SU-DHL-6 (cell line): ENCODE measurements at regions not wholly inside any gene's neighbourhood (a gene's known extent, or its start where the extent isn't known, plus 50 kb on each side); places are given as distances from the start of the nearest gene placed in this dataset.

ENCODE experiments used
- H2AFZ ChIP-seq: fragments of 200-600 bp; sonication (generic); 2 replicates; pipeline ENCODE4 v1.6.1; 2014; ENCODE audit warnings: low read depth, mild to moderate bottlenecking, moderate library complexity, mixed read lengths, antibody characterized with exemption, low read length; ENCODE audit not compliant: severe bottlenecking
- H3F3A ChIP-seq: fragments of 200-600 bp; shearing (Covaris generic); 2 replicates; pipeline ENCODE4 v1.6.0; 2016; ENCODE audit warnings: antibody characterized with exemption, mild to moderate bottlenecking; ENCODE audit not compliant: insufficient read depth
- H3K27ac ChIP-seq: fragments of 200-600 bp; sonication (generic); 2 replicates; pipeline ENCODE4 v1.5.1; 2016; ENCODE audit warnings: low read depth, mild to moderate bottlenecking, low read length, moderate library complexity, mixed read lengths
- H3K27me3 ChIP-seq: fragments of 200-600 bp; sonication (generic), shearing (Covaris generic); 2 replicates; pipeline ENCODE4 v1.6.0; 2014; ENCODE audit warnings: mild to moderate bottlenecking, low read length
- H3K36me3 ChIP-seq: fragments of 200-600 bp; sonication (generic); 2 replicates; pipeline ENCODE4 v1.6.1; 2014; ENCODE audit warnings: mild to moderate bottlenecking, low read length, mixed read lengths
- H3K4me2 ChIP-seq: fragments of 300-600, 200-600 bp; shearing (Covaris generic), sonication (generic); 2 replicates; pipeline ENCODE4 v1.6.0; 2014; ENCODE audit warnings: low read length, low read depth, mild to moderate bottlenecking; ENCODE audit not compliant: poor library complexity, severe bottlenecking
- H3K4me3 ChIP-seq: fragments of 200-600 bp; sonication (generic); 2 replicates; pipeline ENCODE4 v1.5.1; 2014; ENCODE audit warnings: antibody characterized with exemption, low read length, mild to moderate bottlenecking, mixed read lengths; ENCODE audit not compliant: insufficient read depth, poor library complexity, severe bottlenecking
- H3K79me2 ChIP-seq: fragments of 200-600 bp; sonication (generic); 2 replicates; pipeline ENCODE4 v1.6.1; 2014; ENCODE audit warnings: mild to moderate bottlenecking, low read length, moderate library complexity; ENCODE audit not compliant: insufficient read depth
- H3K9ac ChIP-seq: fragments of 200-600 bp; sonication (generic); 2 replicates; pipeline ENCODE4 v1.7.0; 2014; ENCODE audit warnings: mild to moderate bottlenecking, low read length
- H3K9me2 ChIP-seq: fragments of 200-600 bp; sonication (generic); replicated peaks from 2 replicates; pipeline ENCODE4 v1.6.1; 2014; ENCODE audit warnings: low read length; ENCODE audit not compliant: insufficient read depth
- H3K9me3 ChIP-seq: fragments of 200-600 bp; sonication (generic); 2 replicates; pipeline ENCODE4 v1.6.1; 2014; ENCODE audit warnings: low read length, mixed read lengths; ENCODE audit not compliant: insufficient read depth
- H4K20me1 ChIP-seq: fragments of 200-600 bp; sonication (generic); 2 replicates; pipeline ENCODE4 v1.6.1; 2014; ENCODE audit warnings: low read depth, mild to moderate bottlenecking, antibody characterized with exemption, low read length, moderate library complexity, mixed read lengths
- EZH2phosphoT487 ChIP-seq: fragments of 200-600 bp; sonication (generic), shearing (Covaris generic); conservative IDR thresholded peaks from 2 replicates; pipeline ENCODE4 v1.6.1; 2018; ENCODE audit warnings: mild to moderate bottlenecking, antibody characterized with exemption, low read length, moderate library complexity, mixed read lengths
- TF ChIP-seq, protein P1 (sequence below): fragments of 200-600 bp; sonication (generic); IDR thresholded peaks from one replicate; pipeline ENCODE4 v1.5.1; 2017; ENCODE audit warnings: antibody characterized with exemption, mild to moderate bottlenecking, low read length, moderate library complexity; ENCODE audit not compliant: insufficient read depth, poor library complexity, severe bottlenecking

DNA sequence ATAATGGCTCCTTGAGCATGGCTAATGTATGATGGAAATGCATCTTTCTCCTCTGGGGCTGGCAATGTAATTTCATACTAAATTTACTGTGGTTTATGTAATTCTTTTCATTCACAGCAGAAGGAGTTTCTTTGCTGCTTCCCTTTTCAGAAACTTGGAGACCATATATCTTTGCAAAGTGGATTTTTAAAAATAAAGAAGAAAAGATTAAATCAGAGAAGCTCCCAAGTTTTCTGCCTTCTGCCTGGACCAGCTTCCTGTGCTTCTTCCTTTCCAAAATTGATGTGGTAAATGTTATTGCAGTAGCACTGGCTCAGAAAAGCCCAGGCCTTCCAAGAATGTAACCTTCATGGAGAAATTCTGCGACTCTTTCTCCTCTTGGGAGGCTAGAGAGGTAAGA, 300.1 kb upstream of the NCAM1 start:
- no peak overlapping the region for H3K9ac ChIP-seq
- H3K27me3 ChIP-seq = no peaks in the 10 kb centered on the region
- no peaks in the 10 kb centered on the region for H3F3A ChIP-seq
- H4K20me1 ChIP-seq = no peaks in the 10 kb centered on the region
- no peak overlapping the region for H2AFZ ChIP-seq
- H3K9me2 ChIP-seq = no peaks in the 10 kb centered on the region
- H3K4me2 ChIP-seq = no peak overlapping the region
- no peaks in the 10 kb centered on the region for H3K79me2 ChIP-seq
- H3K27ac ChIP-seq = no peak overlapping the region
- H3K36me3 ChIP-seq = no peaks in the 10 kb centered on the region
- no peak overlapping the region for H3K4me3 ChIP-seq
- TF ChIP-seq, protein P1, sequence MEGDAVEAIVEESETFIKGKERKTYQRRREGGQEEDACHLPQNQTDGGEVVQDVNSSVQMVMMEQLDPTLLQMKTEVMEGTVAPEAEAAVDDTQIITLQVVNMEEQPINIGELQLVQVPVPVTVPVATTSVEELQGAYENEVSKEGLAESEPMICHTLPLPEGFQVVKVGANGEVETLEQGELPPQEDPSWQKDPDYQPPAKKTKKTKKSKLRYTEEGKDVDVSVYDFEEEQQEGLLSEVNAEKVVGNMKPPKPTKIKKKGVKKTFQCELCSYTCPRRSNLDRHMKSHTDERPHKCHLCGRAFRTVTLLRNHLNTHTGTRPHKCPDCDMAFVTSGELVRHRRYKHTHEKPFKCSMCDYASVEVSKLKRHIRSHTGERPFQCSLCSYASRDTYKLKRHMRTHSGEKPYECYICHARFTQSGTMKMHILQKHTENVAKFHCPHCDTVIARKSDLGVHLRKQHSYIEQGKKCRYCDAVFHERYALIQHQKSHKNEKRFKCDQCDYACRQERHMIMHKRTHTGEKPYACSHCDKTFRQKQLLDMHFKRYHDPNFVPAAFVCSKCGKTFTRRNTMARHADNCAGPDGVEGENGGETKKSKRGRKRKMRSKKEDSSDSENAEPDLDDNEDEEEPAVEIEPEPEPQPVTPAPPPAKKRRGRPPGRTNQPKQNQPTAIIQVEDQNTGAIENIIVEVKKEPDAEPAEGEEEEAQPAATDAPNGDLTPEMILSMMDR = no peak
- no peak for TF ChIP-seq EZH2phosphoT487
- H3K9me3 ChIP-seq = no peaks in the 10 kb centered on the region

DNA sequence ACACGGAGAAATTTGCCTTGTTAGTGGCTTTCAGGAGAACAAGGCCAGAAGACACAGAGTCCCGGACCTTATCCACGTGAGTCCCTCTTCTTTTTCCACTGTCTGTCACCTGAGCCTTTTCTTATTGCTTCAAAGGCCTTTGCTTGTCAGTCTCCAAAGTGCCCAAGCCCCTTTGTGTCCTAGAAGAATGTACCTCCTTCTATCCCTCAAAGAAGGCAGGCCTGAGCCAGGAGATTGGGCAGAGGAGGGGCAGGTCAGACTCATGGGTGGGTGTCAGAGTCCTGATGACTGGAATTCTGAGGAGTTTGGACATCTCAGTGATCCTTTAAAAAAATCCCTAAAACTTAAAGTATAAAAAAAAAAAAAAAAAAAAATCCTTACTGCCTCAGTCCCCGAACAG, 299.6 kb upstream of the NCAM1 start:
- Histone ChIP-seq H3K36me3 (no peaks in the 10 kb centered on the region), H3K27me3 (no peaks in the 10 kb centered on the region), H3K9ac (no peak overlapping the region), H2AFZ (no peak overlapping the region), H3K79me2 (no peaks in the 10 kb centered on the region), H3K9me2 (no peaks in the 10 kb centered on the region), H3K4me3 (no peak overlapping the region), H3F3A (no peaks in the 10 kb centered on the region), H4K20me1 (no peaks in the 10 kb centered on the region), H3K27ac (no peak overlapping the region), H3K9me3 (no peaks in the 10 kb centered on the region), H3K4me2 (no peak overlapping the region)
- TF ChIP-seq, protein P1 = no peak
- no peak for TF ChIP-seq EZH2phosphoT487

DNA sequence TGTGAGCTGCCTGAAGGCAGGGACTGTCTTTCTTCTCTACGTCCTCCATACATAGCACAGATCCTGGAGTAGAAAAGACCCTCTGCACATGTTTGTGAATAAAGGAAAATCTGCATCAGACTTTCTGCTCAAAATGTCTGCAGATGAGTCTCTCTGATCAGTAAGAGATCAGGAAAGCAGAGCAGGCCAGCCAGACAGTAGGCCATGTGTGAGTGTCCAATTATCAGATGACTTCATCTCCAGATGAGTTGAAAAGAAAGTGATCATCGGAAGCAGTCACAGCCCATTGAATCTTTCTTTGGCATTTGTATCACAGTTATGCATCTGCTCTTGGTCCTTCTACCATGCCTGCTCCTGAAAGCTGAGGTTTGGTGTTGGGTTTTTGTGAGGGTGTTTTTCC, 298.7 kb upstream of the NCAM1 start:
- H3K27ac ChIP-seq = no peak overlapping the region
- H3K27me3 ChIP-seq = no peaks in the 10 kb centered on the region
- no peak for TF ChIP-seq EZH2phosphoT487
- TF ChIP-seq, protein P1 = no peak
- H3K79me2 ChIP-seq = no peaks in the 10 kb centered on the region
- no peak overlapping the region for H2AFZ ChIP-seq
- H3K9ac ChIP-seq = no peak overlapping the region
- no peaks in the 10 kb centered on the region for H4K20me1 ChIP-seq
- no peaks in the 10 kb centered on the region for H3K9me3 ChIP-seq
- H3F3A ChIP-seq = no peaks in the 10 kb centered on the region
- no peak overlapping the region for H3K4me3 ChIP-seq
- H3K36me3 ChIP-seq = no peaks in the 10 kb centered on the region
- H3K4me2 ChIP-seq = no peak overlapping the region
- no peaks in the 10 kb centered on the region for H3K9me2 ChIP-seq
